Esophagus squamous epithelium (tissue), 4 donors: ENCODE measurements at regions not wholly inside any gene's neighbourhood (a gene's known extent, or its start where the extent isn't known, plus 50 kb on each side); places are given as distances from the start of the nearest gene placed in this dataset.

Experiments
- POLR2A ChIP-seq, 4 donors: fragments of 450-650 bp; IDR thresholded peaks; one replicate each; pipeline ENCODE4 v1.6.1; 2017; ENCODE audit warnings: antibody characterized with exemption in 4 of 4, mild to moderate bottlenecking in 4 of 4, moderate library complexity in 3 of 4
- TF ChIP-seq, protein P1 (sequence below), 6 experiments: fragments of 450-650 bp in 4 of 6; fragments of 200-600 bp in 2 of 6; sonication (generic) in 2 of 6; IDR thresholded peaks; one replicate each; pipeline ENCODE4 v1.5.1; 2016 to 2019; ENCODE audit warnings: antibody characterized with exemption in 6 of 6, mild to moderate bottlenecking in 4 of 6, moderate library complexity in 4 of 6

DNA sequence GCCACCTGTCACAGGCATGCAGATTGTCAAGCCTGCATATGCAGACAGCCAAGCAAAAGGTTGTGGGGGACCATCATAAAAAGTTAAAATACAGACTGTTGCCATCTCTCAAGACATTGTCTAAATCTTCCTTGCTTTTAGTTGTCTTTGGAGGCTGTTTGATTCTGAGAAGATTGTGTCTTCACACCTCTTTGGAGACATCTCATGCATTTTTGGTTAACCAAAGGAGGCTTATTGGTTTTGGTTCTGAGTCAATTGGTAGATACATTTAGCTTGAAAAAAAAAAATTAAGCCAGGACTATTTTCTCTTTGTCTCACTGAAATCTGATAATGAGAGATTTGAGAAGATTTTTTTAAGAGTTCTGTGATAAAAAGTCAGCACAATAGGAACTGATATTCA is 217.6 kb downstream of the LYPLAL1 start:
- TF ChIP-seq, protein P1, sequence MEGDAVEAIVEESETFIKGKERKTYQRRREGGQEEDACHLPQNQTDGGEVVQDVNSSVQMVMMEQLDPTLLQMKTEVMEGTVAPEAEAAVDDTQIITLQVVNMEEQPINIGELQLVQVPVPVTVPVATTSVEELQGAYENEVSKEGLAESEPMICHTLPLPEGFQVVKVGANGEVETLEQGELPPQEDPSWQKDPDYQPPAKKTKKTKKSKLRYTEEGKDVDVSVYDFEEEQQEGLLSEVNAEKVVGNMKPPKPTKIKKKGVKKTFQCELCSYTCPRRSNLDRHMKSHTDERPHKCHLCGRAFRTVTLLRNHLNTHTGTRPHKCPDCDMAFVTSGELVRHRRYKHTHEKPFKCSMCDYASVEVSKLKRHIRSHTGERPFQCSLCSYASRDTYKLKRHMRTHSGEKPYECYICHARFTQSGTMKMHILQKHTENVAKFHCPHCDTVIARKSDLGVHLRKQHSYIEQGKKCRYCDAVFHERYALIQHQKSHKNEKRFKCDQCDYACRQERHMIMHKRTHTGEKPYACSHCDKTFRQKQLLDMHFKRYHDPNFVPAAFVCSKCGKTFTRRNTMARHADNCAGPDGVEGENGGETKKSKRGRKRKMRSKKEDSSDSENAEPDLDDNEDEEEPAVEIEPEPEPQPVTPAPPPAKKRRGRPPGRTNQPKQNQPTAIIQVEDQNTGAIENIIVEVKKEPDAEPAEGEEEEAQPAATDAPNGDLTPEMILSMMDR (IDR thresholded peaks at IDR 0.05): no peak
- TF ChIP-seq POLR2A (IDR thresholded peaks at IDR 0.05): no peak
